Stomach (tissue), 4 donors: ENCODE measurements at regions not wholly inside any gene's neighbourhood (a gene's known extent, or its start where the extent isn't known, plus 50 kb on each side); places are given as distances from the start of the nearest gene placed in this dataset.

ENCODE experiments used
- CTCF ChIP-seq, 7 experiments: fragments of 450-650 bp in 4 of 7; fragments of 200-600 bp in 3 of 7; sonication (generic) in 3 of 7; IDR thresholded peaks; one replicate each; pipeline ENCODE4 v1.5.1; 2016 to 2019; ENCODE audit warnings: antibody characterized with exemption in 7 of 7, control low read depth in 2 of 7, mild to moderate bottlenecking in 1 of 7
- POLR2A ChIP-seq, 4 donors: fragments of 450-650 bp; IDR thresholded peaks; one replicate each; pipeline ENCODE4 v1.6.1; 2016; ENCODE audit warnings: antibody characterized with exemption in 4 of 4, control low read depth in 2 of 4, mild to moderate bottlenecking in 1 of 4, moderate library complexity in 1 of 4
- POLR2AphosphoS5 ChIP-seq, 3 donors: sonication (generic); formaldehyde crosslinking; IDR thresholded peaks; one replicate each; pipeline ENCODE4 v1.6.1; 2016; ENCODE audit warnings: antibody characterized with exemption in 3 of 3

- no peak for TF ChIP-seq POLR2AphosphoS5 (IDR thresholded peaks at IDR 0.05)
- TF ChIP-seq CTCF (IDR thresholded peaks at IDR 0.05): no peak
- no peak for TF ChIP-seq POLR2A (IDR thresholded peaks at IDR 0.05)
These were observed 66.5 kb upstream of the CTNNA2 start for GRCh38 chr2:79446313-79446712.
